ENCODE measurements at regions not wholly inside any gene's neighbourhood (a gene's known extent, or its start where the extent isn't known, plus 50 kb on each side); places are given as distances from the start of the nearest gene placed in this dataset.

- CTCF ChIA-PET, result no interaction called here
These were observed 106.4 kb upstream of the EFNA5 start for GRCh38 chr5:107776922-107777740.

GRCh38 chr5:107776506-107776905 lies 105.8 kb upstream of the EFNA5 start:
- H3K27me3 ChIP-seq (ENCODE audit: insufficient read depth, low read depth), result no peaks in the 10 kb centered on the region
- no peak overlapping the region for H3K4me2 ChIP-seq
- H2AFZ ChIP-seq, result no peak overlapping the region
- no peaks in the 10 kb centered on the region for H3K9me2 ChIP-seq (ENCODE audit: insufficient read depth)
- no peak for DNase-seq
- POLR2A ChIA-PET (ENCODE audit: unreplicated experiment), result interaction anchor here (0.6 kb wide), 1 partner anchor 397 kb away, joined by 3 read pairs; no protein-coding TSS in a partner anchor
- H3K79me2 ChIP-seq (ENCODE audit: low read depth), result no peaks in the 10 kb centered on the region
- H3K9me3 ChIP-seq (ENCODE audit: insufficient read depth, low read depth), result no peaks in the 10 kb centered on the region
- BruUV-seq (replicated peaks), result no TSS peak
- TF ChIP-seq EZH2 (IDR thresholded peaks at IDR 0.05; ENCODE audit: low read depth) (no peak), CTCF (conservative IDR thresholded peaks at IDR 0.05) (no peak)
- intact Hi-C loops (cut with micrococcal nuclease; ENCODE audit: unreplicated experiment), result no loop called here
- no peaks in the 10 kb centered on the region for H3K36me3 ChIP-seq (ENCODE audit: low read depth)
- H3K4me1 ChIP-seq (replicated peaks; ENCODE audit: insufficient read depth), result no peaks in the 10 kb centered on the region
- no peak overlapping the region for H3K4me3 ChIP-seq
- no peak overlapping the region for H3K27ac ChIP-seq
- H4K20me1 ChIP-seq (ENCODE audit: insufficient read depth), result no peaks in the 10 kb centered on the region
- CTCF ChIA-PET, result no interaction called here
- no peaks in the 10 kb centered on the region for H3F3A ChIP-seq (ENCODE audit: insufficient read depth, low read depth)

More at GRCh38 chr5:107776922-107777740, 106.4 kb upstream of the EFNA5 start:
- Histone ChIP-seq H3K4me2 (no peak overlapping the region), H3K4me1 (replicated peaks; ENCODE audit: insufficient read depth) (no peaks in the 10 kb centered on the region), H3K27ac (no peak overlapping the region), H3K4me3 (no peak overlapping the region), H3K27me3 (ENCODE audit: insufficient read depth, low read depth) (no peaks in the 10 kb centered on the region), H3F3A (ENCODE audit: insufficient read depth, low read depth) (no peaks in the 10 kb centered on the region), H3K36me3 (ENCODE audit: low read depth) (no peaks in the 10 kb centered on the region), H3K9me3 (ENCODE audit: insufficient read depth, low read depth) (no peaks in the 10 kb centered on the region), H4K20me1 (ENCODE audit: insufficient read depth) (no peaks in the 10 kb centered on the region), H3K9me2 (ENCODE audit: insufficient read depth) (no peaks in the 10 kb centered on the region), H2AFZ (no peak overlapping the region), H3K79me2 (ENCODE audit: low read depth) (no peaks in the 10 kb centered on the region)
- no peak for TF ChIP-seq EZH2 (IDR thresholded peaks at IDR 0.05; ENCODE audit: low read depth)
- no peak for TF ChIP-seq CTCF (conservative IDR thresholded peaks at IDR 0.05)
- POLR2A ChIA-PET (ENCODE audit: unreplicated experiment), result interaction anchor here (0.6 kb wide), 1 partner anchor 396 kb away, joined by 3 read pairs; no protein-coding TSS in a partner anchor
- DNase-seq, result no peak
- BruUV-seq (replicated peaks), result no TSS peak
- intact Hi-C loops (cut with micrococcal nuclease; ENCODE audit: unreplicated experiment), result no loop called here

- Histone ChIP-seq H4K20me1 (ENCODE audit: insufficient read depth) (no peaks in the 10 kb centered on the region), H2AFZ (no peak overlapping the region), H3K36me3 (ENCODE audit: low read depth) (no peaks in the 10 kb centered on the region), H3K9me2 (ENCODE audit: insufficient read depth) (no peaks in the 10 kb centered on the region), H3K27ac (no peak overlapping the region), H3K79me2 (ENCODE audit: low read depth) (no peaks in the 10 kb centered on the region), H3K4me2 (no peak overlapping the region), H3K9me3 (ENCODE audit: insufficient read depth, low read depth) (no peaks in the 10 kb centered on the region), H3K27me3 (ENCODE audit: insufficient read depth, low read depth) (no peaks in the 10 kb centered on the region), H3F3A (ENCODE audit: insufficient read depth, low read depth) (no peaks in the 10 kb centered on the region), H3K4me3 (no peak overlapping the region), H3K4me1 (replicated peaks; ENCODE audit: insufficient read depth) (no peaks in the 10 kb centered on the region)
- POLR2A ChIA-PET (ENCODE audit: unreplicated experiment), result no interaction called here
- no peak for TF ChIP-seq EZH2 (IDR thresholded peaks at IDR 0.05; ENCODE audit: low read depth)
- TF ChIP-seq CTCF (conservative IDR thresholded peaks at IDR 0.05), result no peak
- no peak for DNase-seq
- BruUV-seq (replicated peaks), result no TSS peak
- intact Hi-C loops (cut with micrococcal nuclease; ENCODE audit: unreplicated experiment), result no loop called here
- CTCF ChIA-PET, result no interaction called here
These were observed 103.6 kb upstream of the EFNA5 start for GRCh38 chr5:107774316-107774715.

All from PC-9 (cell line).